ENCODE measurements at regions not wholly inside any gene's neighbourhood (a gene's known extent, or its start where the extent isn't known, plus 50 kb on each side); places are given as distances from the start of the nearest gene placed in this dataset.
"Not testable (repeated sequence)": the region's sequence is repeated elsewhere in the genome, so short reads cannot be mapped to it uniquely, and the experiment has no call there.

DNA sequence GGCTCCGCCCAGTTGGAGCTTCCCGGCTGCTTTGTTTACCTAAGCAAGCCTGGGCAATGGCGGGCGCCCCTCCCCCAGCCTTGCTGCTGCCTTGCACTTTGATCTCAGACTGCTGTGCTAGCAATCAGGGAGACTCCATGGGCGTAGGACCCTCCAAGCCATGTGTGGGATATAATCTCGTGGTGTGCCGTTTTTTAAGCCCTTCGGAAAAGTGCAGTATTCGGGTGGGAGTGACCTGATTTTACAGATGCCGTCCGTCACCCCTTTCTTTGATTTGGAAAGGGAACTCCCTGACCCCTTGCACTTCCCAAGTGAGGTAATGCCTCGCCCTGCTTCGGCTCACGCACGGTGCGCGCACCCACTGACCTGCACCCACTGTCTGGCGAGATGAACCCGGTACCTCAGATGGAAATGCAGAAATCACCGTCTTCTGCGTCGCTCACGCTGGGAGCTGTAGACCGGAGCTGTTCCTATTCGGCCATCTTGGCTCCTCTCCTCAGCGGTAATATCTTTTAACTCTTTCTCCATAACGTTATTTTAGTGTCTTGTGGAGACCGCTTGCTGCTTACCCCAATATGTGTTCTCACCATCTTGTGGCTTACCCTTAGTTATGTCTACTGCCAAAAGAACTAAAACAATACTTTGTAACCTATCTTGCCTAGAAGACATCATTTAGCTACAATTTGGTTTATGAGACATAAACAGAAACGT is 328.7 kb upstream of the EPHA5 start:
- peak; percentile 26 for TF ChIP-seq YY1 (IDR thresholded peaks at IDR 0.05; ENCODE audit: insufficient read depth, insufficient read length)
- TF ChIP-seq ZNF274 (IDR thresholded peaks at IDR 0.05; ENCODE audit: low read depth, low read length): not testable (repeated sequence)

All from NT2/D1 (cell line).